GM21447 (cell line): ENCODE measurements at regions not wholly inside any gene's neighbourhood (a gene's known extent, or its start where the extent isn't known, plus 50 kb on each side); places are given as distances from the start of the nearest gene placed in this dataset.
"Not testable (repeated sequence)": the region's sequence is repeated elsewhere in the genome, so short reads cannot be mapped to it uniquely, and the experiment has no call there.

Experiments used
- ATAC-seq: cut with Tn5 transposase; IDR thresholded peaks from one replicate; pipeline ENCODE4 v1.9.1; 2021; ENCODE audit not compliant: unreplicated experiment

GRCh38 chr18:40120796-40121391 is 1834.1 kb upstream of the PIK3C3 start:
- no peak for ATAC-seq

GRCh38 chr18:40120356-40120755 is 1834.7 kb upstream of the PIK3C3 start:
- no peak for ATAC-seq

GRCh38 chr18:40119581-40119980 is 1835.5 kb upstream of the PIK3C3 start:
- ATAC-seq = not testable (repeated sequence)

GRCh38 chr18:40110455-40110854 is 1844.6 kb upstream of the PIK3C3 start:
- no peak for ATAC-seq

- no peak for ATAC-seq
These were observed 1845.6 kb upstream of the PIK3C3 start for GRCh38 chr18:40109252-40110049.

- no peak for ATAC-seq
These were observed 1846.4 kb upstream of the PIK3C3 start for GRCh38 chr18:40108596-40108995.

- no peak for ATAC-seq
These were observed 1852.1 kb upstream of the PIK3C3 start for GRCh38 chr18:40102903-40103302.

GRCh38 chr18:40099641-40100040 is 1855.4 kb upstream of the PIK3C3 start:
- no peak for ATAC-seq

- no peak for ATAC-seq
These were observed 1858.4 kb upstream of the PIK3C3 start for GRCh38 chr18:40096675-40097074.

- ATAC-seq = no peak
These were observed 1860.6 kb upstream of the PIK3C3 start for GRCh38 chr18:40094441-40094840.

GRCh38 chr18:40088130-40088529 is 1866.9 kb upstream of the PIK3C3 start:
- no peak for ATAC-seq

- no peak for ATAC-seq
These were observed 1875.2 kb upstream of the PIK3C3 start for GRCh38 chr18:40079786-40080185.

GRCh38 chr18:40075616-40076015 is 1879.4 kb upstream of the PIK3C3 start:
- ATAC-seq = no peak

GRCh38 chr18:40072761-40073160 is 1882.3 kb upstream of the PIK3C3 start:
- ATAC-seq = no peak

GRCh38 chr18:40066368-40066767 is 1888.7 kb upstream of the PIK3C3 start:
- no peak for ATAC-seq

- ATAC-seq = no peak
These were observed 1891.5 kb upstream of the PIK3C3 start for GRCh38 chr18:40063488-40063887.

- no peak for ATAC-seq
These were observed 1893.9 kb upstream of the PIK3C3 start for GRCh38 chr18:40061086-40061485.

GRCh38 chr18:40060562-40060961 is 1894.5 kb upstream of the PIK3C3 start:
- ATAC-seq = no peak

GRCh38 chr18:40058811-40059570 is 1896.0 kb upstream of the PIK3C3 start:
- no peak for ATAC-seq

- no peak for ATAC-seq
These were observed 1898.8 kb upstream of the PIK3C3 start for GRCh38 chr18:40056079-40056692.

- no peak for ATAC-seq
These were observed 1899.8 kb upstream of the PIK3C3 start for GRCh38 chr18:40055262-40055661.
